Endodermal cell (in vitro differentiated cells): ENCODE measurements at regions not wholly inside any gene's neighbourhood (a gene's known extent, or its start where the extent isn't known, plus 50 kb on each side); places are given as distances from the start of the nearest gene placed in this dataset.

Experiments used
- DNase-seq: peaks from one replicate; pipeline ENCODE4 v3.0.0-alpha.2; 2017
- H3K27ac ChIP-seq: 2 replicates; pipeline ENCODE4 v1.5.1; 2013; ENCODE audit warnings: mild to moderate bottlenecking, low read depth, low read length, moderate library complexity
- H3K27me3 ChIP-seq: 2 replicates; pipeline ENCODE4 v1.6.1; 2013; ENCODE audit warnings: mild to moderate bottlenecking, low read length, moderate library complexity; ENCODE audit not compliant: insufficient read depth, control insufficient read depth, poor library complexity, severe bottlenecking
- H3K36me3 ChIP-seq: 2 replicates; pipeline ENCODE4 v1.7.0; 2013; ENCODE audit warnings: mild to moderate bottlenecking, low read length, moderate library complexity; ENCODE audit not compliant: control insufficient read depth, insufficient read depth
- H3K4me1 ChIP-seq: one replicate; pipeline ENCODE4 v1.7.0; 2013; ENCODE audit warnings: low read length; ENCODE audit not compliant: control insufficient read depth, insufficient read depth
- H3K4me3 ChIP-seq: 2 replicates; pipeline ENCODE4 v1.5.1; 2013; ENCODE audit warnings: mild to moderate bottlenecking, low read length, moderate library complexity
- H3K9ac ChIP-seq: 2 replicates; pipeline ENCODE4 v1.6.1; 2013; ENCODE audit warnings: mild to moderate bottlenecking, low read length, moderate library complexity; ENCODE audit not compliant: poor library complexity, severe bottlenecking; ENCODE audit errors: extremely low read depth
- H3K9me3 ChIP-seq: 2 replicates; pipeline ENCODE4 v1.6.1; 2013; ENCODE audit warnings: mild to moderate bottlenecking, low read length, moderate library complexity; ENCODE audit not compliant: control insufficient read depth
- H3K27ac Mint-ChIP-seq: 2 replicates; pipeline ENCODE4 v1.8.0; 2020; ENCODE audit warnings: mixed read lengths
- H3K27me3 Mint-ChIP-seq: 2 replicates; pipeline ENCODE4 v1.8.0; 2021; ENCODE audit warnings: mild to moderate bottlenecking, mixed read lengths; ENCODE audit not compliant: insufficient read depth
- H3K36me3 Mint-ChIP-seq: 2 replicates; pipeline ENCODE4 v1.8.0; 2020; ENCODE audit warnings: low read depth, mixed read lengths
- H3K4me1 Mint-ChIP-seq: 2 replicates; pipeline ENCODE4 v1.8.0; 2020; ENCODE audit warnings: mixed read lengths
- H3K4me3 Mint-ChIP-seq: 2 replicates; pipeline ENCODE4 v1.8.0; 2020; ENCODE audit warnings: mild to moderate bottlenecking, moderate library complexity, mixed read lengths
- H3K9me3 Mint-ChIP-seq: 2 replicates; pipeline ENCODE4 v1.8.0; 2020; ENCODE audit warnings: mild to moderate bottlenecking, mixed read lengths
- WGBS, 2 experiments: methylation state at CpG; one replicate each; pipeline versions ENCODE4 v1.1.5 to v1.1.7; 2013; ENCODE audit warnings: missing lambda C conversion rate in 2 of 2, mixed read lengths in 1 of 2; ENCODE audit not compliant: insufficient coverage in 1 of 2, insufficient read length in 1 of 2; 5-methylcytosine and 5-hydroxymethylcytosine counted together
- TF ChIP-seq, protein P1 (sequence below): fragments of 200-600 bp; sonication (generic); conservative IDR thresholded peaks from 2 replicates; pipeline ENCODE4 v1.5.0; 2021; ENCODE audit warnings: antibody characterized with exemption, mild to moderate bottlenecking

- Mint-ChIP-seq H3K27me3 (no peaks in the 10 kb centered on the region), H3K9me3 (no peaks in the 10 kb centered on the region), H3K4me3 (no peak overlapping the region), H3K36me3 (no peaks in the 10 kb centered on the region), H3K27ac (no peak overlapping the region), H3K4me1 (peaks cover 10% of the 10 kb centered on the region)
- Histone ChIP-seq H3K36me3 (no peaks in the 10 kb centered on the region), H3K9ac (no peak overlapping the region), H3K27ac (no peak overlapping the region), H3K9me3 (no peaks in the 10 kb centered on the region), H3K4me3 (no peak overlapping the region), H3K4me1 (no peaks in the 10 kb centered on the region), H3K27me3 (no peaks in the 10 kb centered on the region)
- no peak for DNase-seq
- TF ChIP-seq, protein P1, sequence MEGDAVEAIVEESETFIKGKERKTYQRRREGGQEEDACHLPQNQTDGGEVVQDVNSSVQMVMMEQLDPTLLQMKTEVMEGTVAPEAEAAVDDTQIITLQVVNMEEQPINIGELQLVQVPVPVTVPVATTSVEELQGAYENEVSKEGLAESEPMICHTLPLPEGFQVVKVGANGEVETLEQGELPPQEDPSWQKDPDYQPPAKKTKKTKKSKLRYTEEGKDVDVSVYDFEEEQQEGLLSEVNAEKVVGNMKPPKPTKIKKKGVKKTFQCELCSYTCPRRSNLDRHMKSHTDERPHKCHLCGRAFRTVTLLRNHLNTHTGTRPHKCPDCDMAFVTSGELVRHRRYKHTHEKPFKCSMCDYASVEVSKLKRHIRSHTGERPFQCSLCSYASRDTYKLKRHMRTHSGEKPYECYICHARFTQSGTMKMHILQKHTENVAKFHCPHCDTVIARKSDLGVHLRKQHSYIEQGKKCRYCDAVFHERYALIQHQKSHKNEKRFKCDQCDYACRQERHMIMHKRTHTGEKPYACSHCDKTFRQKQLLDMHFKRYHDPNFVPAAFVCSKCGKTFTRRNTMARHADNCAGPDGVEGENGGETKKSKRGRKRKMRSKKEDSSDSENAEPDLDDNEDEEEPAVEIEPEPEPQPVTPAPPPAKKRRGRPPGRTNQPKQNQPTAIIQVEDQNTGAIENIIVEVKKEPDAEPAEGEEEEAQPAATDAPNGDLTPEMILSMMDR, result no peak
- WGBS, 2 experiments, result 95 to 100% methylated on average over 2 to 5 of the region's 5 CpGs
These were observed 410.7 kb downstream of the MZT1 start for GRCh38 chr13:72316716-72317115.

DNA sequence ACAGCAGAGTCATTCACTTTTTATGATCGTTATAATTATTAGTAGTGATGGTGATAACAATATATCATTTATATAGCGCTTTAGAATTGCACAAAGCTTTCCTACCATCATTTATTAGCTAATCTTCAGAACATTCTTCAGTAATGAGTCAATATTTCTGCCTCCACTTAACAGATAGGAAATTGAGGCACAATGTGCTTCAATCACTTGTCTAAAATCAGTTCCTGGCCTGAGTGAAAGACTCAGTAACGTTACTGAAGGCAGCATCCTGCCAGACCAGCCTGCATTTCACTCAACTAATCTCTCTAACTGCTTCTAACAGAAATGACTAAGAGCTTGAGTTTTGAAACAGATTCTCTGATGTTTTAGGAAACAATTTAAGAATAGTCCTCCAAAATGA lies 412.1 kb downstream of the MZT1 start:
- H3K36me3 Mint-ChIP-seq, result no peaks in the 10 kb centered on the region
- Histone ChIP-seq H3K27ac (no peak overlapping the region), H3K4me3 (no peak overlapping the region), H3K9me3 (no peaks in the 10 kb centered on the region), H3K4me1 (no peaks in the 10 kb centered on the region), H3K27me3 (no peaks in the 10 kb centered on the region), H3K9ac (no peak overlapping the region), H3K36me3 (no peaks in the 10 kb centered on the region)
- no peak overlapping the region for H3K27ac Mint-ChIP-seq
- H3K4me3 Mint-ChIP-seq, result no peak overlapping the region
- peaks cover 10% of the 10 kb centered on the region for H3K4me1 Mint-ChIP-seq
- H3K9me3 Mint-ChIP-seq, result no peaks in the 10 kb centered on the region
- 94% methylated on average over 2 of the region's 3 CpGs; no CpG with 5 or more reads in 1 of the 2 experiments for WGBS, 2 experiments
- no peak for DNase-seq
- no peaks in the 10 kb centered on the region for H3K27me3 Mint-ChIP-seq
- TF ChIP-seq, protein P1, result no peak

DNA sequence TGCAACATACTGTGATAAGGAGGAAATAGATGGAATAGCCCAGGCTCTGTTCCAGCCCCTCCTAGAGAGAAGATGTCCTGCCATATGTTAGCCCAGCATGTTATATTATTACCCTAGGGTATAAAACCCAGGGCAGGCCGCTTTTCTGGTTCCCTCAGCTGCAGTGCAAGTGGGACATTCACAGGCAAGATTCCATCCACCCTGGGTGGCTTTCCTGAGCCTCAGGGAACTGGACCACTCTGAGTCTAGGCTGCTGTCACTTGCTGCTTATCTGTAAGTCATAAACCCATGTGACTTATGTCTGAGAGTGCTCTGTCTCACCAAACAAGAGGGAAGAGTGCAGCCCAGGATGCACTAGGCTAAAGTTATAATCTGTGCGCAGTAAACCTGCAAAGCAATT lies 413.2 kb downstream of the MZT1 start:
- 93 to 100% methylated on average over 1 to 2 of the region's 2 CpGs for WGBS, 2 experiments
- H3K36me3 ChIP-seq, result no peaks in the 10 kb centered on the region
- Mint-ChIP-seq H3K36me3 (no peaks in the 10 kb centered on the region), H3K9me3 (no peaks in the 10 kb centered on the region), H3K27ac (no peak overlapping the region), H3K4me3 (no peak overlapping the region), H3K4me1 (peaks cover 7% of the 10 kb centered on the region), H3K27me3 (no peaks in the 10 kb centered on the region)
- H3K4me3 ChIP-seq, result no peak overlapping the region
- H3K4me1 ChIP-seq, result no peaks in the 10 kb centered on the region
- no peaks in the 10 kb centered on the region for H3K27me3 ChIP-seq
- TF ChIP-seq, protein P1, result no peak
- H3K27ac ChIP-seq, result no peak overlapping the region
- H3K9ac ChIP-seq, result no peak overlapping the region
- H3K9me3 ChIP-seq, result no peaks in the 10 kb centered on the region
- no peak for DNase-seq
